ENCODE measurements at regions not wholly inside any gene's neighbourhood (a gene's known extent, or its start where the extent isn't known, plus 50 kb on each side); places are given as distances from the start of the nearest gene placed in this dataset.

DNA sequence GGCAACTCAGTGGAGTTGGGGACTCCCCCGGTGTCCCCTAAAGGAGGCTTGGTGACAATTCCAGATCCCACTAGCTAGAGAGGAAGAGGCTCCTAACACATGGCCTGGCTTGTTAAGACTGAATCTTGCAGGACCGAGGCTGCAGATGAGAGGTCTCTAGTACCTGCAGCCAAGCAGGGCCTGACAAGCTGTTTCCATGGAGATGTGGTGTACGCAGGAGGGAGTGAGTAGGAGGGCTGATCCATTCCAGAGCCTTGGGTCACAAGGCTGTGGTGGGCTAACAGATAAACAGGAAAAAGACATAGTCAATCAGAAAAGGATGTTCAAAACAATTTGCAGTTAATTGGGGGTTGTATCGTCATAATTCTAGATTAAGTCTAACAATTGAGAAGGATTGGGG, 77.3 kb upstream of the MKLN1 start:
- TF ChIP-seq, protein P1, sequence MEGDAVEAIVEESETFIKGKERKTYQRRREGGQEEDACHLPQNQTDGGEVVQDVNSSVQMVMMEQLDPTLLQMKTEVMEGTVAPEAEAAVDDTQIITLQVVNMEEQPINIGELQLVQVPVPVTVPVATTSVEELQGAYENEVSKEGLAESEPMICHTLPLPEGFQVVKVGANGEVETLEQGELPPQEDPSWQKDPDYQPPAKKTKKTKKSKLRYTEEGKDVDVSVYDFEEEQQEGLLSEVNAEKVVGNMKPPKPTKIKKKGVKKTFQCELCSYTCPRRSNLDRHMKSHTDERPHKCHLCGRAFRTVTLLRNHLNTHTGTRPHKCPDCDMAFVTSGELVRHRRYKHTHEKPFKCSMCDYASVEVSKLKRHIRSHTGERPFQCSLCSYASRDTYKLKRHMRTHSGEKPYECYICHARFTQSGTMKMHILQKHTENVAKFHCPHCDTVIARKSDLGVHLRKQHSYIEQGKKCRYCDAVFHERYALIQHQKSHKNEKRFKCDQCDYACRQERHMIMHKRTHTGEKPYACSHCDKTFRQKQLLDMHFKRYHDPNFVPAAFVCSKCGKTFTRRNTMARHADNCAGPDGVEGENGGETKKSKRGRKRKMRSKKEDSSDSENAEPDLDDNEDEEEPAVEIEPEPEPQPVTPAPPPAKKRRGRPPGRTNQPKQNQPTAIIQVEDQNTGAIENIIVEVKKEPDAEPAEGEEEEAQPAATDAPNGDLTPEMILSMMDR (conservative IDR thresholded peaks at IDR 0.05; ENCODE audit: low read depth, low read length), result no peak
- TF ChIP-seq EZH2 (IDR thresholded peaks at IDR 0.05; ENCODE audit: borderline replicate concordance, low read depth, low read length, poor library complexity, severe bottlenecking), result no peak
- BruUV-seq (replicated peaks), result no TSS peak
- Histone ChIP-seq H3K27me3 (replicated peaks; ENCODE audit: insufficient read depth, low read depth, low read length, poor library complexity) (no peaks in the 10 kb centered on the region), H3K4me3 (ENCODE audit: low read depth, low read length, poor library complexity, severe bottlenecking) (no peak overlapping the region), H3K36me3 (ENCODE audit: insufficient read depth, low read length, poor library complexity, severe bottlenecking) (no peaks in the 10 kb centered on the region), H3K9me3 (ENCODE audit: low read depth, low read length, poor library complexity, severe bottlenecking) (peaks cover 22% of the 10 kb centered on the region), H3K27ac (ENCODE audit: low read depth, low read length, poor library complexity, severe bottlenecking) (no peak overlapping the region), H3K4me1 (ENCODE audit: insufficient read depth, low read length, poor library complexity, severe bottlenecking) (no peaks in the 10 kb centered on the region)
- CTCF ChIA-PET, result no interaction called here
- POLR2A ChIA-PET (ENCODE audit: low non-redundant PET), result no interaction called here
- DNase-seq (ENCODE audit: low spot score), result no peak
- intact Hi-C loops (cut with micrococcal nuclease; ENCODE audit: unreplicated experiment), result no loop called here

DNA sequence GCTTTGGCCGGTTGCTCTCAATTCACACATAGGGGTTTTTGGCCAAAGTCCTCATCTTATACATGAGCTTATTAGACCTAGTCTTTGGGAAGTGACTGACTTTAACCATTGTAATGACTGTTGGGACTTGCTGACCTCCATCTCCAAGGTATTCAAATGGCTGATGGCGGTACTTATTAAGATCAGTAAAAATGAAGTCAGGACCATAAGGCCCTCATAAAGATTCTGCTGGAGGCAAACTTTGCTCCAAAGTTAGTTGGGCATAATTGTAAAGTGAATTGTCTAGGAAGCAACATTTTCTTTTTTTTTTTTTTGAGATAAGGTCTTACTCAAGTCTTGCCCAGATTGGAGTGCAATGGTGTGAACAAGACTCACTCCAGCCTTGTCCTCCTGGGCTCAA, 76.3 kb upstream of the MKLN1 start:
- DNase-seq (ENCODE audit: low spot score), result no peak
- Histone ChIP-seq H3K36me3 (ENCODE audit: insufficient read depth, low read length, poor library complexity, severe bottlenecking) (no peaks in the 10 kb centered on the region), H3K4me3 (ENCODE audit: low read depth, low read length, poor library complexity, severe bottlenecking) (no peak overlapping the region), H3K27ac (ENCODE audit: low read depth, low read length, poor library complexity, severe bottlenecking) (no peak overlapping the region), H3K27me3 (replicated peaks; ENCODE audit: insufficient read depth, low read depth, low read length, poor library complexity) (no peaks in the 10 kb centered on the region), H3K4me1 (ENCODE audit: insufficient read depth, low read length, poor library complexity, severe bottlenecking) (no peaks in the 10 kb centered on the region), H3K9me3 (ENCODE audit: low read depth, low read length, poor library complexity, severe bottlenecking) (peaks cover 24% of the 10 kb centered on the region)
- ChIA-PET CTCF (no interaction called here), POLR2A (ENCODE audit: low non-redundant PET) (no interaction called here)
- intact Hi-C loops (cut with micrococcal nuclease; ENCODE audit: unreplicated experiment), result no loop called here
- no peak for TF ChIP-seq EZH2 (IDR thresholded peaks at IDR 0.05; ENCODE audit: borderline replicate concordance, low read depth, low read length, poor library complexity, severe bottlenecking)
- TF ChIP-seq, protein P1 (conservative IDR thresholded peaks at IDR 0.05; ENCODE audit: low read depth, low read length), result no peak
- no TSS peak for BruUV-seq (replicated peaks)

DNA sequence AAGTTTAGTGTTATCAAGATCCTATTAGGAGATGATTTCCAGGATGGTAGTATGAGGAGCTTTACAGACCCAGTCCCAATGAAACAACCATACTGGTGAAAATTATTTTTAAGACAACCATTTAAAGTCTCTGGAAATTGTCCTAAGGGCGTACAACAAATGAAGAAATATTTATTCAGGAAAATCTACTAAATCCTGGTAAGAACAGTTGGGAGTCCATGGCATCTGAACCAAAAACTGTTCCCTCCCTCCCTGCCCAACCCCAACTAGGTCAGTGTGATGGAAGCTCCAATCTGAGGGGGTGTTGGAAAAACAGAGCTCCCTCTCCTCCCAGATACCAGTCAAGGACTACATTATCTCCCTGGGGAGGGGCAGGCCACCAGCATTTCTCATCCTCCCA, 74.7 kb upstream of the MKLN1 start:
- Histone ChIP-seq H3K27ac (ENCODE audit: low read depth, low read length, poor library complexity, severe bottlenecking) (no peak overlapping the region), H3K9me3 (ENCODE audit: low read depth, low read length, poor library complexity, severe bottlenecking) (peaks cover 24% of the 10 kb centered on the region), H3K27me3 (replicated peaks; ENCODE audit: insufficient read depth, low read depth, low read length, poor library complexity) (no peaks in the 10 kb centered on the region), H3K4me3 (ENCODE audit: low read depth, low read length, poor library complexity, severe bottlenecking) (no peak overlapping the region), H3K4me1 (ENCODE audit: insufficient read depth, low read length, poor library complexity, severe bottlenecking) (no peaks in the 10 kb centered on the region), H3K36me3 (ENCODE audit: insufficient read depth, low read length, poor library complexity, severe bottlenecking) (no peaks in the 10 kb centered on the region)
- DNase-seq (ENCODE audit: low spot score), result no peak
- BruUV-seq (replicated peaks), result no TSS peak
- POLR2A ChIA-PET (ENCODE audit: low non-redundant PET), result no interaction called here
- CTCF ChIA-PET, result no interaction called here
- intact Hi-C loops (cut with micrococcal nuclease; ENCODE audit: unreplicated experiment), result no loop called here
- TF ChIP-seq, protein P1 (conservative IDR thresholded peaks at IDR 0.05; ENCODE audit: low read depth, low read length), result no peak
- TF ChIP-seq EZH2 (IDR thresholded peaks at IDR 0.05; ENCODE audit: borderline replicate concordance, low read depth, low read length, poor library complexity, severe bottlenecking), result no peak

Data from A673 (cell line).